ENCODE measurements at regions not wholly inside any gene's neighbourhood (a gene's known extent, or its start where the extent isn't known, plus 50 kb on each side); places are given as distances from the start of the nearest gene placed in this dataset.

DNA sequence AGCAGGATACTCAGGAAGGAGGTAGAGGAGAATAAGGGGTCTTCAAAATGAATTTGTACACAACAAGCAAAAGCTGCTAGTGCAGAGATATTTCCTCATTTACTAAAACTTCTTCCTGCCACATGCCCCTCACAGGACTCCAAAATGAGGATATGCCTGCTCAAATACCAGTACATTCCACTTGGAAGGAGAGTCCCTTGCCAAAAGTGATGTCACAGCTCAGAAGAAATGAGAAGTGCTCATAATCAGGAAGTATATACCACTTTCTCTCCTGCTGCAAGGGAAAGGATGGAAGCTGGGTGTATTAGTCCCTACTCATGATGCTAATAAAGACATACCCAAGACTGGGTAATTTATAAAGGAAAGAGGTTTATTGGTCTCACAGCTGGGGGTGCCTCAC lies 87.7 kb upstream of the FSHR start:
- DNase-seq = no peak

DNA sequence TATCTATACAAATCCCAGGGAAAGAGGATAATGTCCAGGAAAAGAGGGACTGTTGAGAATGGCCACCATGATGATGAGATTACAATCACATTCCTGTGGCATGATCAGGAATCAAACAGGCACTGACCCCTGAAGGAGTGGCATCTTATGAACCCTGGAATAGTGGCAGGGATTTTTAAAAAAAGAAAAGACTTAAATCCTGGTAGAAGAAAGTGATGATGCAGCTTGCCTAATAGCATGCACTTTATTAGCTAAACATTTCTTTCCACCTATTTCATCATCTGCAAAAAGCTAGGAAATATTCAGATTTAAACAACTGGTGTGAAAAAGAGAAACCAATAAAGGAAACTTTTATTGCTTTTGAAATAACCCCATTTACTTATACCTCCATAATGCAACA lies 87.2 kb upstream of the FSHR start:
- DNase-seq = no peak

GRCh38 chr2:49240608-49241007 lies 86.3 kb upstream of the FSHR start:
- no peak for DNase-seq

- no peak for DNase-seq
These were observed 84.3 kb upstream of the FSHR start for GRCh38 chr2:49238604-49238960.

- no peak for DNase-seq
These were observed 83.7 kb upstream of the FSHR start for GRCh38 chr2:49237867-49238603.

- DNase-seq = no peak
These were observed 82.0 kb upstream of the FSHR start for GRCh38 chr2:49236316-49236715.

DNA sequence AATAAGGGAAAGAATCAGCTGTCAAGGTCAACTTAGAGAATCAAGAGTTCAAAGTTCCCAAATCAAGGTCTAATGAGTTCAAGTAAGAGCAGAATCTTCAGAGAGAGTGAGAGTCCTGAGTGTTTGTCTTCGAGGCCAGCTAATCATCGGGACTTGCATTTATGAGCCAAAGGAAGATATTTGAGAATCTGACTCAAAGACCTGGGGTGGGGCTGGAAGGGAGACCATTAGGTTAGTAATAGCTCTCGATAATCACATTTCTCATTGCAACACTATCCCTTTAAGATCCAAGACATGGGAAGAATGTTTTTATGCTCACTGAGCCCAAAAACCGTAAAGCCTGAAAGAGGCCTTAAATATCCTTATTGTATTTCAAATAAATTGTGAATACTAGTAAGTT lies 72.0 kb upstream of the FSHR start:
- DNase-seq = no peak

GRCh38 chr2:49225126-49225525 lies 70.8 kb upstream of the FSHR start:
- no peak for DNase-seq

DNA sequence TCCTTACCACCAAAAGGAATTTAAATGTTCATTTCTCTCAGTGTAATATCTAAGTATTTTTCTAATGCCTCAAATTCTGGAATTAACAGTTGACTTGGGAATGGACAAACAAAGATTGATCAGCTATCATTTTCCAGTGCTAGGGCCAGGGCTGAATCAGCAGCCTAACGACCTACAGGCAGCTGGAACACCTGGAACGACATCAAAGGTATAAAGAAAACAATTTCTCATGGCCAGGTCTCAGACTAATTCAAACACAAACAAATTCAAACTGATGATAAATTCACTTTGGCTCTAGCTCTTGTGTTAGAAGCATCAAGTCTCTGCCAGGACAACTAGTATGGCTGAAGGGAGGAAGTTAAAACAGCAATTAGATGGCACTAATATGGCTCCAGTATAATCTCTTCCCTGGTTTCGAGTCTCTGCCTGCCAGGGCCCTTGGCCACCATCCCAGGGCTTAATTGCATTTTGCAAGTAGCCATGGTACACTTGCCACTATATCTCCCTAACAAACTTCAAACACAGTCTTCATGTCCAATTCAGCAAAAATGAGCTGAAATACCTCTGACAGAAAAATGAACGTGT lies 70.2 kb upstream of the FSHR start:
- DNase-seq = no peak

DNA sequence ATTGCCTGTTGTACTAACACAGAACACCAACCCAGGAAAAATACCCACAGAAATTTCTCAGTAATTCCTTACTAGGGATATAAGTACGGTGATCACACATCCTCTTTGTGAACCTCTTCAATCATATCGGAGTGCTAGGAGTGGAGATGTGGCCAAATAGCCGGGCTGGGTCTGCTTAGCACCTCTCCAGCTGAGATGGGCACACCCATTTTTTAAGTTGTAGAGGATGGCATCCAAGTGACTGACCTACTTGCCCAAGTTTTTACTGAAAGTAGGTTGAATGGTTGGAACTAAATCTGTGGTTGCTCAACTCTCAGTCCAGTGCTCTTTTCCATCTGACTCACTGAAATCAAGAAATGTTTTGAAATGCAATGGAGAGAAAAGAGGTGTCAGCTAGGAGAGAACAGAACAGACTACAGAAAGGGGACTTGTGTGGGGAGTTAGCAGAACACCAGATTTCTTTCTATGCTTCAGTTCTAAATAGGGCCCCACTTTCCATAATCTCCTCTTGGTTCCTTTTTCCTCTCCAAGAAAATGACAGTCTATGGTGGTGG lies 68.7 kb upstream of the FSHR start:
- DNase-seq = no peak

- no peak for DNase-seq
These were observed 65.4 kb upstream of the FSHR start for GRCh38 chr2:49219741-49220140.

DNA sequence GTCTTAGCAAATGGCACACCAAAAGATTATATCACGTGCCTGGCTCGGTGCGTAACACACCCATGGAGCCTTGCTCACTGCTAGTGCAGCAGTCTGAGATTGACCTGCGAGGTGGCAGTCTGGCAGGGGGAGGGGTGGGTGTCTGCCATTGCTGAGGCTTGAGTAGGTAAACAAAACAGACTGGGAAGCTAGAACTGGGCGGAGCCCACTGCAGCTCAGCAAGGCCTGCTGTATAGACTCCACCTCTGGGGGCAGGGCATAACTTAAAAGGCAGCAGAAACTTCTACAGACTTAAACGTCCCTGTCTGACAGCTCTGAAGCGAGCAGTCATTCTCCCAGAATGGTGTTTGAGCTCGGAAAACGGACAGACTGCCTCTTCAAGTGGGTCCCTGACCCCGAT lies 55.9 kb upstream of the FSHR start:
- no peak for DNase-seq

- no peak for DNase-seq
These were observed 52.9 kb upstream of the FSHR start for GRCh38 chr2:49207204-49207603.

Data from NCI-H774 (cell line).